Type B pancreatic cell (in vitro differentiated cells): ENCODE measurements at regions not wholly inside any gene's neighbourhood (a gene's known extent, or its start where the extent isn't known, plus 50 kb on each side); places are given as distances from the start of the nearest gene placed in this dataset.

Source experiments
- DNase-seq: peaks from one replicate; pipeline ENCODE4 v3.0.0; 2021; ENCODE audit warnings: mixed read lengths; ENCODE audit not compliant: unreplicated experiment; ENCODE audit errors: extremely low spot score
- H3K27ac Mint-ChIP-seq: 2 replicates; pipeline ENCODE4 v1.8.0; 2021; ENCODE audit warnings: mild to moderate bottlenecking, mixed read lengths
- H3K27me3 Mint-ChIP-seq: 2 replicates; pipeline ENCODE4 v1.8.0; 2021; ENCODE audit warnings: mixed read lengths
- H3K36me3 Mint-ChIP-seq: 2 replicates; pipeline ENCODE4 v1.8.0; 2021; ENCODE audit warnings: mixed read lengths
- H3K4me1 Mint-ChIP-seq: one replicate; pipeline ENCODE4 v1.8.0; 2021; ENCODE audit warnings: mixed read lengths; ENCODE audit not compliant: unreplicated experiment
- H3K4me3 Mint-ChIP-seq: 2 replicates; pipeline ENCODE4 v1.8.0; 2021; ENCODE audit warnings: mild to moderate bottlenecking, mixed read lengths
- H3K9me3 Mint-ChIP-seq: 2 replicates; pipeline ENCODE4 v1.8.0; 2021; ENCODE audit warnings: mixed read lengths
- TF ChIP-seq, protein P1 (sequence below): fragments of 200-600 bp; sonication (generic); conservative IDR thresholded peaks from 2 replicates; pipeline ENCODE4 v1.5.0; 2021; ENCODE audit warnings: antibody characterized with exemption, mild to moderate bottlenecking

DNA sequence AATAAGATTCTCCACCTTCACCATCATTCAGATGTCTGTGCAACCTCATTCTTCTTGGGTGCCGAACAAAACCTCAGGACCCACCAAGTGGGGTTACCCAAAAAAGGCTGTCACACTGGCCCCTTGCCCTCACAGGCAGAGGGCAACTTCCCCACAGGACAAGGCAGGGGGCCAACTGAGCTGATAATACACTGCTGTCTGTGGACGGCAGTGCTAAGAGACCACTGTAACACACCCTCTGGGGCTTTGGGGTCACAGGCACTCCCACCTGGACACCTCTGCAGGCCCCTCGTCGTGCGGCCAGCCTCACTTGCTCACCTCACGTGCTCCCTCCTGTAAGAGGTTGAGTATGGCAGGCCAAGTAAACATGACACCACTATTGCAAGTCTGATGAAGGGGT lies 515.8 kb upstream of the COX7C start:
- Mint-ChIP-seq H3K4me3 (no peak overlapping the region), H3K9me3 (no peaks in the 10 kb centered on the region), H3K27ac (no peak overlapping the region), H3K36me3 (no peaks in the 10 kb centered on the region), H3K27me3 (no peaks in the 10 kb centered on the region), H3K4me1 (no peaks in the 10 kb centered on the region)
- no peak for DNase-seq
- TF ChIP-seq, protein P1, sequence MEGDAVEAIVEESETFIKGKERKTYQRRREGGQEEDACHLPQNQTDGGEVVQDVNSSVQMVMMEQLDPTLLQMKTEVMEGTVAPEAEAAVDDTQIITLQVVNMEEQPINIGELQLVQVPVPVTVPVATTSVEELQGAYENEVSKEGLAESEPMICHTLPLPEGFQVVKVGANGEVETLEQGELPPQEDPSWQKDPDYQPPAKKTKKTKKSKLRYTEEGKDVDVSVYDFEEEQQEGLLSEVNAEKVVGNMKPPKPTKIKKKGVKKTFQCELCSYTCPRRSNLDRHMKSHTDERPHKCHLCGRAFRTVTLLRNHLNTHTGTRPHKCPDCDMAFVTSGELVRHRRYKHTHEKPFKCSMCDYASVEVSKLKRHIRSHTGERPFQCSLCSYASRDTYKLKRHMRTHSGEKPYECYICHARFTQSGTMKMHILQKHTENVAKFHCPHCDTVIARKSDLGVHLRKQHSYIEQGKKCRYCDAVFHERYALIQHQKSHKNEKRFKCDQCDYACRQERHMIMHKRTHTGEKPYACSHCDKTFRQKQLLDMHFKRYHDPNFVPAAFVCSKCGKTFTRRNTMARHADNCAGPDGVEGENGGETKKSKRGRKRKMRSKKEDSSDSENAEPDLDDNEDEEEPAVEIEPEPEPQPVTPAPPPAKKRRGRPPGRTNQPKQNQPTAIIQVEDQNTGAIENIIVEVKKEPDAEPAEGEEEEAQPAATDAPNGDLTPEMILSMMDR: no peak

DNA sequence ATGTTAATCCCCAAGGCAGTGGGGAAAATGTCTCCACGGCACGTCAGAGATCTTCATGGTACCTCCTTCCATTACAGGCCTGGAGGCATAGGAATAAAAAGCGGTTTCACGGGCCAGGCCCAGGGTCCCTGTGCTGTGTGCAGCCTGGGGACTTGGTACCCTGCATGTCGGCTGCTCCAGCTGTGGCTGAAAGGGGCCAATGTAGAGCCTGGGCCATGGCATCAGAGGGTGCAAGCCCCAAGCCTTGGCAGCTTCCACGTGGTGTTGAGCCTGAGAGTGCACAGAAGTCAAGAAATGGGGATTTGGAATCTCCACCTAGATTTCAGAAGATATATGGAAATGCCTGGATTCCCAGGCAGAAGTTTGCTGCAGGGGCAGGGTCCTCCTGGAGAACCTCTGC lies 508.9 kb upstream of the COX7C start:
- H3K4me1 Mint-ChIP-seq: no peaks in the 10 kb centered on the region
- H3K27me3 Mint-ChIP-seq: no peaks in the 10 kb centered on the region
- H3K36me3 Mint-ChIP-seq: no peaks in the 10 kb centered on the region
- H3K9me3 Mint-ChIP-seq: no peaks in the 10 kb centered on the region
- DNase-seq: no peak
- no peak overlapping the region for H3K4me3 Mint-ChIP-seq
- TF ChIP-seq, protein P1: no peak
- no peak overlapping the region for H3K27ac Mint-ChIP-seq

DNA sequence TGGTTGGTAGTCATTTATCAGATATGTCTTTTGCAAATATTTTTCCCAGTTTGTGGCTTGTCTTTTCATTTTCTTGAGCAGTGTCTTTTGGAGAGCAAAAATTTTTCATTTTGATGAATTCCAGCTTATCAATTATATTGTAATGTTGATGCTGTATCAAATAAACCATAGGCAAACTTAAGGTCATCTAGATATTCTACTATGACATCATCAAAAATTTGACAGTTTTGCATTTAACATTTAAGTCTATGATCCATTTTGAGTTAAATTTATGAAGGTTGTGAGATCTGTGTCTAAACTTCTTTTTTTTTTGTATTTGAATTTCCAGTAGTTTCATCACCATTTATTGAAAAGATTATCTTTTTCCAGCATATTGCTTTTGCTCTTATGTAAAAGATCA lies 505.5 kb upstream of the COX7C start:
- no peaks in the 10 kb centered on the region for H3K4me1 Mint-ChIP-seq
- no peaks in the 10 kb centered on the region for H3K9me3 Mint-ChIP-seq
- TF ChIP-seq, protein P1: no peak
- no peak overlapping the region for H3K27ac Mint-ChIP-seq
- H3K4me3 Mint-ChIP-seq: no peak overlapping the region
- DNase-seq: no peak
- H3K27me3 Mint-ChIP-seq: no peaks in the 10 kb centered on the region
- H3K36me3 Mint-ChIP-seq: no peaks in the 10 kb centered on the region

DNA sequence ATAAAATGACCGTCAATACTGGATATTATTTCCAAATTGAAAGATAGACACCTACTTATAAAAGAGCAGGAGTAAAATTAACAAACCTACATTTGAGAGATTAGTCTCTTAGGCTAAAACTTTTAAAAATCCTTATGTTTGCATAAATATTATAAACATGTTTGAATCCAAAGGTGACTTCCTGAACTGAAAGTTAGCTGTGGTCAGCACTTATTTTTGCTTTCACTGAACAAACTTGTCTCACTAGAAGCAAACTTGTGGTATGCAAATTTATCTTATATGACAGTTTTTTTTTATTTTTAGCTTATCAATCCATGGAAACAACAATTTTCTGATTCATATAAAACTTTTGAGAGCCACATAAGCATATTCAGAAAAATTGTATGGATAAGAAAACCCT lies 502.6 kb upstream of the COX7C start:
- H3K4me3 Mint-ChIP-seq: no peak overlapping the region
- no peaks in the 10 kb centered on the region for H3K36me3 Mint-ChIP-seq
- peak overlapping the region; percentile 46 for H3K27ac Mint-ChIP-seq
- no peaks in the 10 kb centered on the region for H3K9me3 Mint-ChIP-seq
- TF ChIP-seq, protein P1: no peak
- no peaks in the 10 kb centered on the region for H3K27me3 Mint-ChIP-seq
- no peaks in the 10 kb centered on the region for H3K4me1 Mint-ChIP-seq
- no peak for DNase-seq

DNA sequence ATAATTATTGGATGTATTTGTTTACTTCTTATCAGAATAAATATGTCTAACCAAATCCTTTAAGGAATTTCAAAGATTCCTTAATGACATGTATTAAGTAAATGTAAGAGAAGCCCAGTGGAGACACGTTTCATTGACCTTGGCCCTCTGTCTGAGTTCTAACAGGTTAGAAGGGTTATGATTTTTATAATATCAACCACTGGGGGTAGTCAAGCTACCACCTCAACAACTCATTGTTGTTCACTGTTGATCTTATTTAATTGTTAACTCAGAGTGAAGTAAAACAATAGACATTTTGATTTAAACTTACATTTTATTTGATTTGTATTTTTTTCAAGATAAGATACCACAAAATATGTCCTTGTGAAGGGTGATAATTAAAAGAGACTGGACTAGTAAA lies 499.2 kb upstream of the COX7C start:
- Mint-ChIP-seq H3K27ac (no peak overlapping the region), H3K4me3 (no peak overlapping the region)
- TF ChIP-seq, protein P1: peak; percentile 64

DNA sequence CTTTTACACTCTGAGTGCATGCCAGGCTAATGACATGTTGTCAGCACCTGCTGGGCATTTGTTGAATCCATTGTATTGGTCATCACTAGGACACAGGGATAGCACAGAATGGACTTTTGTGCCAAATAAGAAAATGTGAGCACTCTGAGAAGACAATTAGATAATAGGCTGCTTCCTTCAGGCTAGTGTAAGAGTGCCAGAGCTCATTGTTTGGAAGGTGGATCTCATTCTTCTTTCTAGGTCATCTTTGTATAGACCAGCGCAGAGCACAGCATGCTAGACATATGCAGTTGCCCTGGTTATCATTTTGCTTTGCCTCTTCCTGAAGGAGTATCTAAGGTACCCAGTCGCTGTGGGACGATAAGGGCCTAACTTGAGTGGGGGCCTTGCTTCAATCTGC lies 493.4 kb upstream of the COX7C start:
- H3K27ac Mint-ChIP-seq: no peak overlapping the region
- no peaks in the 10 kb centered on the region for H3K36me3 Mint-ChIP-seq
- DNase-seq: no peak
- H3K4me1 Mint-ChIP-seq: no peaks in the 10 kb centered on the region
- TF ChIP-seq, protein P1: no peak
- no peak overlapping the region for H3K4me3 Mint-ChIP-seq
- H3K9me3 Mint-ChIP-seq: no peaks in the 10 kb centered on the region
- H3K27me3 Mint-ChIP-seq: no peaks in the 10 kb centered on the region

More for the DNA sequence above, 499.2 kb upstream of the COX7C start:
- Mint-ChIP-seq H3K36me3 (no peaks in the 10 kb centered on the region), H3K4me1 (no peaks in the 10 kb centered on the region), H3K9me3 (no peaks in the 10 kb centered on the region), H3K27me3 (no peaks in the 10 kb centered on the region)
- DNase-seq: no peak
